ENCODE measurements at regions not wholly inside any gene's neighbourhood (a gene's known extent, or its start where the extent isn't known, plus 50 kb on each side); places are given as distances from the start of the nearest gene placed in this dataset.

DNA sequence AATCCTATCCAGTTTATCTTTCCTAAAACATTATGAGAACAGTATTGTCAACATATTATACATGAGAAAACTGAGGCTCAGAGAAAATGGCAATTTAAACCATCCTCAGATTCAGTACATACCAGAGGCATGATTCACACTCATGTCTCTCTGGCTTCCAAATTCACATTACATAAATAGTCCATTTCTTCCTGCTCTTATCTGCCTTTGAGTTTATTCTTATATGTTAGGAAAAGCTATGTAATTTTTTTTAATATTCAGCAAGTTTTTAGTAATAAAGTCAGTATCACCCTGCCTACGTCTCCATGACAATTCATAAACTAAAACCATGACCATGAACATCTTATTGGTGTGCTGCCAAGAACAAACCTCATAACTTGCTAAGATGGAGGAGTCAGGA lies 1260.2 kb upstream of the SORCS1 start:
- Histone ChIP-seq H3K4me1 (ENCODE audit: insufficient read depth, low read length) (no peaks in the 10 kb centered on the region), H3K9me2 (replicated peaks; ENCODE audit: low read length) (no peaks in the 10 kb centered on the region), H3K36me3 (ENCODE audit: low read depth, low read length) (no peaks in the 10 kb centered on the region), H2AFZ (ENCODE audit: low read length) (no peak overlapping the region), H3K27ac (ENCODE audit: low read length) (no peak overlapping the region), H3K27me3 (ENCODE audit: low read length) (no peaks in the 10 kb centered on the region), H3K79me2 (ENCODE audit: low read length) (no peaks in the 10 kb centered on the region), H3K4me3 (ENCODE audit: low read length) (no peak overlapping the region), H3K4me2 (ENCODE audit: low read length) (no peak overlapping the region), H3F3A (ENCODE audit: low read length, unreplicated experiment) (no peaks in the 10 kb centered on the region), H4K20me1 (ENCODE audit: low read length) (no peaks in the 10 kb centered on the region), H3K9ac (ENCODE audit: low read length) (no peak overlapping the region), H3K9me3 (ENCODE audit: low read length) (no peaks in the 10 kb centered on the region)
- intact Hi-C loops (cut with micrococcal nuclease): no loop called here
- ChIA-PET POLR2A (ENCODE audit: unreplicated experiment) (no interaction called here), CTCF (no interaction called here)
- TF ChIP-seq EZH2phosphoT487 (IDR thresholded peaks at IDR 0.05; ENCODE audit: borderline replicate concordance, low read length) (no peak), EZH2 (IDR thresholded peaks at IDR 0.05; ENCODE audit: low read length, unreplicated experiment) (no peak)
- TF ChIP-seq, protein P1, sequence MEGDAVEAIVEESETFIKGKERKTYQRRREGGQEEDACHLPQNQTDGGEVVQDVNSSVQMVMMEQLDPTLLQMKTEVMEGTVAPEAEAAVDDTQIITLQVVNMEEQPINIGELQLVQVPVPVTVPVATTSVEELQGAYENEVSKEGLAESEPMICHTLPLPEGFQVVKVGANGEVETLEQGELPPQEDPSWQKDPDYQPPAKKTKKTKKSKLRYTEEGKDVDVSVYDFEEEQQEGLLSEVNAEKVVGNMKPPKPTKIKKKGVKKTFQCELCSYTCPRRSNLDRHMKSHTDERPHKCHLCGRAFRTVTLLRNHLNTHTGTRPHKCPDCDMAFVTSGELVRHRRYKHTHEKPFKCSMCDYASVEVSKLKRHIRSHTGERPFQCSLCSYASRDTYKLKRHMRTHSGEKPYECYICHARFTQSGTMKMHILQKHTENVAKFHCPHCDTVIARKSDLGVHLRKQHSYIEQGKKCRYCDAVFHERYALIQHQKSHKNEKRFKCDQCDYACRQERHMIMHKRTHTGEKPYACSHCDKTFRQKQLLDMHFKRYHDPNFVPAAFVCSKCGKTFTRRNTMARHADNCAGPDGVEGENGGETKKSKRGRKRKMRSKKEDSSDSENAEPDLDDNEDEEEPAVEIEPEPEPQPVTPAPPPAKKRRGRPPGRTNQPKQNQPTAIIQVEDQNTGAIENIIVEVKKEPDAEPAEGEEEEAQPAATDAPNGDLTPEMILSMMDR (conservative IDR thresholded peaks at IDR 0.05; ENCODE audit: low read depth, low read length): no peak
- no peak; the same call in 1 of the 2 replicates for ATAC-seq
- DNase-seq: peak; percentile 41
- no TSS peak for BruUV-seq (replicated peaks)

DNA sequence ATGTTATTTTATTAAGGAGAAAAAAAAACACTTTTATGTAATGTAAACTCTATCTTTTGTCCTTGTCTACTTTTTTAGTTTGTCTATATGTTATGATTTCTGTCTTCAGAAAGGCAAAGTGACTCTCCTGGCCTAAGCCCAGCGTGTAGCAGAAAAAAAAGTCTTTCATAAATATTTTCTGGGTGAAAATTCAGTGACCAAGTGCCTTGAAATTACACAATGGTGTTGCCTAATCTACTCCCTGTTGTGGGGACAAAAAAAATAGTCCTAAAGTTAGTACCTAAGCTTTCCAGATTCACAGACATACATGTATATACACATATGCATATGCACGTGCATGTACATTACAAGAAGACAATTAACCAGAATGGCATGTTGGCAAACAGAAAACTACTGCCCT lies 1257.8 kb upstream of the SORCS1 start:
- Histone ChIP-seq H3K4me2 (ENCODE audit: low read length) (no peak overlapping the region), H4K20me1 (ENCODE audit: low read length) (no peaks in the 10 kb centered on the region), H3K9me3 (ENCODE audit: low read length) (no peaks in the 10 kb centered on the region), H3K9ac (ENCODE audit: low read length) (no peak overlapping the region), H3K27me3 (ENCODE audit: low read length) (no peaks in the 10 kb centered on the region), H3K79me2 (ENCODE audit: low read length) (no peaks in the 10 kb centered on the region), H3K27ac (ENCODE audit: low read length) (no peak overlapping the region), H2AFZ (ENCODE audit: low read length) (no peak overlapping the region), H3K36me3 (ENCODE audit: low read depth, low read length) (no peaks in the 10 kb centered on the region), H3F3A (ENCODE audit: low read length, unreplicated experiment) (no peaks in the 10 kb centered on the region), H3K9me2 (replicated peaks; ENCODE audit: low read length) (no peaks in the 10 kb centered on the region), H3K4me1 (ENCODE audit: insufficient read depth, low read length) (no peaks in the 10 kb centered on the region), H3K4me3 (ENCODE audit: low read length) (no peak overlapping the region)
- TF ChIP-seq, protein P1 (conservative IDR thresholded peaks at IDR 0.05; ENCODE audit: low read depth, low read length): no peak
- TF ChIP-seq EZH2 (IDR thresholded peaks at IDR 0.05; ENCODE audit: low read length, unreplicated experiment): no peak
- no peak for TF ChIP-seq EZH2phosphoT487 (IDR thresholded peaks at IDR 0.05; ENCODE audit: borderline replicate concordance, low read length)
- no TSS peak for BruUV-seq (replicated peaks)
- ATAC-seq (no peak), DNase-seq (no peak)
- intact Hi-C loops (cut with micrococcal nuclease): no loop called here
- ChIA-PET CTCF (no interaction called here), POLR2A (ENCODE audit: unreplicated experiment) (no interaction called here)

DNA sequence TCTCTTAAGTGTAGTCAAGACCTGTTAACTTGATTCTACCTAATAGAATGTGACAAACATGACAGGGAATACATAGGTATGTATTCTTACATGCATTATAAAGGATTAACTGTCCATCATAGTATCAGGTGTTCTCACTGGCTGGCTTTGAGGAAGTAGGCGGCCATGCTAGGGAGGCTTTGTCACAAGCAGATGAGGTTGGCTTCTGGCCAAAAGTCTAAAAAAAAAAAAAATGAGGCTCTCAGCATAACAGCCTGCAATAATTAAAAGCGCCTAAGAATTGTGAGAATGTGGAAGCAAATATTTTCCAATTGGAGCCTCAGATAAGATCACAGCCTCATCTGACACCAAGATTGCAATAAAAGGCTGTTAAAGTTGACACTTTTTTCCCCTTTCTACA lies 1256.8 kb upstream of the SORCS1 start:
- no peak overlapping the region for H3K27ac ChIP-seq (ENCODE audit: low read length)
- H3K27me3 ChIP-seq (ENCODE audit: low read length): no peaks in the 10 kb centered on the region
- H3K9ac ChIP-seq (ENCODE audit: low read length): no peak overlapping the region
- H3K79me2 ChIP-seq (ENCODE audit: low read length): no peaks in the 10 kb centered on the region
- no peaks in the 10 kb centered on the region for H3K36me3 ChIP-seq (ENCODE audit: low read depth, low read length)
- BruUV-seq (replicated peaks): no TSS peak
- no peak for DNase-seq
- no peaks in the 10 kb centered on the region for H3F3A ChIP-seq (ENCODE audit: low read length, unreplicated experiment)
- H3K4me2 ChIP-seq (ENCODE audit: low read length): no peak overlapping the region
- ATAC-seq: no peak
- intact Hi-C loops (cut with micrococcal nuclease): no loop called here
- no peak overlapping the region for H2AFZ ChIP-seq (ENCODE audit: low read length)
- no peaks in the 10 kb centered on the region for H3K9me2 ChIP-seq (replicated peaks; ENCODE audit: low read length)
- TF ChIP-seq EZH2 (IDR thresholded peaks at IDR 0.05; ENCODE audit: low read length, unreplicated experiment): no peak
- TF ChIP-seq, protein P1 (conservative IDR thresholded peaks at IDR 0.05; ENCODE audit: low read depth, low read length): no peak
- no peak for TF ChIP-seq EZH2phosphoT487 (IDR thresholded peaks at IDR 0.05; ENCODE audit: borderline replicate concordance, low read length)
- CTCF ChIA-PET: no interaction called here
- no peaks in the 10 kb centered on the region for H3K4me1 ChIP-seq (ENCODE audit: insufficient read depth, low read length)
- H4K20me1 ChIP-seq (ENCODE audit: low read length): no peaks in the 10 kb centered on the region
- POLR2A ChIA-PET (ENCODE audit: unreplicated experiment): no interaction called here
- H3K9me3 ChIP-seq (ENCODE audit: low read length): no peaks in the 10 kb centered on the region
- H3K4me3 ChIP-seq (ENCODE audit: low read length): no peak overlapping the region
